Caco-2 (cell line): ENCODE measurements at regions not wholly inside any gene's neighbourhood (a gene's known extent, or its start where the extent isn't known, plus 50 kb on each side); places are given as distances from the start of the nearest gene placed in this dataset.

Source experiments
- BruUV-seq: library from RNA; stranded (reverse); fragments of 400-500 nt; replicated peaks from 2 replicates; lab custom pipeline; 2021; lab: Mats Ljungman, UMichigan
- CTCF ChIA-PET: fragments of 300-600 bp; sonication (Branson Sonifier 250); formaldehyde crosslinking; loops from one replicate; lab custom pipeline; 2022; ENCODE audit warnings: antibody characterized with exemption; lab: Charles Lee
- POLR2A ChIA-PET: fragments of 300-600 bp; sonication (Branson Sonifier 250); formaldehyde crosslinking; loops from one replicate; lab custom pipeline; 2022; ENCODE audit warnings: antibody characterized with exemption; lab: Charles Lee
- DNase-seq, 2 experiments: peaks; one replicate each; pipeline versions ENCODE4 v3.0.0 to v3.0.0-alpha.2; 2020 to 2022
- H3K27me3 ChIP-seq: replicated peaks from 2 replicates; pipeline ENCODE4 v1.6.0; 2011; ENCODE audit warnings: low read length; ENCODE audit not compliant: control insufficient read depth, insufficient read depth
- H3K36me3 ChIP-seq: 2 replicates; pipeline ENCODE4 v1.5.1; 2011; ENCODE audit warnings: low read length; ENCODE audit not compliant: control insufficient read depth, insufficient read depth
- H3K4me1 ChIP-seq: fragments of 250-450 bp; sonication (Bioruptor Pico); 2 replicates; pipeline ENCODE4 v1.5.1; 2020; ENCODE audit warnings: mild to moderate bottlenecking
- H3K4me3 ChIP-seq: 2 replicates; pipeline ENCODE4 v1.5.1; 2011; ENCODE audit warnings: low read depth, mild to moderate bottlenecking, control low read depth, low read length
- H3K9me3 ChIP-seq: fragments of 250-450 bp; sonication (Bioruptor Pico); 2 replicates; pipeline ENCODE4 v1.5.1; 2020; ENCODE audit warnings: mild to moderate bottlenecking, moderate library complexity
- H3K27ac Mint-ChIP-seq: one replicate; pipeline ENCODE4 v1.8.0; 2022; ENCODE audit warnings: mixed read lengths; ENCODE audit not compliant: unreplicated experiment
- H3K27me3 Mint-ChIP-seq: one replicate; pipeline ENCODE4 v1.8.0; 2022; ENCODE audit warnings: mixed read lengths; ENCODE audit not compliant: insufficient read depth, unreplicated experiment
- H3K36me3 Mint-ChIP-seq: one replicate; pipeline ENCODE4 v1.8.0; 2022; ENCODE audit warnings: mild to moderate bottlenecking, mixed read lengths; ENCODE audit not compliant: insufficient read depth, unreplicated experiment
- H3K4me1 Mint-ChIP-seq: one replicate; pipeline ENCODE4 v1.8.0; 2022; ENCODE audit warnings: low read depth, mixed read lengths; ENCODE audit not compliant: unreplicated experiment
- H3K4me3 Mint-ChIP-seq: one replicate; pipeline ENCODE4 v1.8.0; 2022; ENCODE audit warnings: mild to moderate bottlenecking, moderate library complexity, mixed read lengths; ENCODE audit not compliant: unreplicated experiment
- H3K9me3 Mint-ChIP-seq: one replicate; pipeline ENCODE4 v1.8.0; 2022; ENCODE audit warnings: mixed read lengths; ENCODE audit not compliant: unreplicated experiment
- CTCF ChIP-seq, 2 experiments: fragments of 200-600 bp in 1 of 2; IDR thresholded peaks; 1 replicate in 1 of 2; 2 replicates in 1 of 2; pipeline versions ENCODE4 v1.5.1 to v1.8.0; 2011 to 2022; ENCODE audit warnings: antibody characterized with exemption in 1 of 2, control low read depth in 1 of 2, inconsistent platforms in 1 of 2, low read depth in 1 of 2, low read length in 1 of 2, mild to moderate bottlenecking in 1 of 2, moderate library complexity in 1 of 2; ENCODE audit not compliant: insufficient read depth in 1 of 2, severe bottlenecking in 1 of 2, unreplicated experiment in 1 of 2
- intact Hi-C: fragments of 100-400 bp; cut with micrococcal nuclease; formaldehyde crosslinking; loops from one replicate; pipeline ENCODE4 v1.10.0; 2022; ENCODE audit not compliant: unreplicated experiment

GRCh38 chr13:90256746-90257145 lies 1090.7 kb upstream of the MIR17HG start:
- no peak overlapping the region for H3K4me3 Mint-ChIP-seq
- no peak overlapping the region for H3K4me3 ChIP-seq
- no peak for DNase-seq
- no peaks in the 10 kb centered on the region for H3K9me3 ChIP-seq
- BruUV-seq: no TSS peak
- no peaks in the 10 kb centered on the region for H3K9me3 Mint-ChIP-seq
- ChIA-PET POLR2A (no interaction called here), CTCF (no interaction called here)
- H3K4me1 ChIP-seq: no peaks in the 10 kb centered on the region
- H3K36me3 ChIP-seq: no peaks in the 10 kb centered on the region
- intact Hi-C loops: no loop called here
- TF ChIP-seq CTCF (IDR thresholded peaks at IDR 0.05; ENCODE audit: insufficient read depth in 1 of 2, low read depth in 1 of 2, low read length in 1 of 2, severe bottlenecking in 1 of 2, unreplicated experiment in 1 of 2): no peak
- H3K27me3 ChIP-seq: no peaks in the 10 kb centered on the region
- H3K27me3 Mint-ChIP-seq: peaks cover 3% of the 10 kb centered on the region
- H3K4me1 Mint-ChIP-seq: no peaks in the 10 kb centered on the region
- H3K36me3 Mint-ChIP-seq: no peaks in the 10 kb centered on the region
- H3K27ac Mint-ChIP-seq: no peak overlapping the region

- H3K4me1 Mint-ChIP-seq: no peaks in the 10 kb centered on the region
- H3K4me3 ChIP-seq: no peak overlapping the region
- CTCF ChIA-PET: no interaction called here
- BruUV-seq: no TSS peak
- no peaks in the 10 kb centered on the region for H3K4me1 ChIP-seq
- POLR2A ChIA-PET: no interaction called here
- peaks cover 3% of the 10 kb centered on the region for H3K27me3 Mint-ChIP-seq
- H3K27ac Mint-ChIP-seq: no peak overlapping the region
- no peak for TF ChIP-seq CTCF (IDR thresholded peaks at IDR 0.05; ENCODE audit: insufficient read depth in 1 of 2, low read depth in 1 of 2, low read length in 1 of 2, severe bottlenecking in 1 of 2, unreplicated experiment in 1 of 2)
- H3K36me3 Mint-ChIP-seq: no peaks in the 10 kb centered on the region
- no peak for DNase-seq
- H3K4me3 Mint-ChIP-seq: no peak overlapping the region
- H3K36me3 ChIP-seq: no peaks in the 10 kb centered on the region
- H3K27me3 ChIP-seq: no peaks in the 10 kb centered on the region
- H3K9me3 Mint-ChIP-seq: no peaks in the 10 kb centered on the region
- no peaks in the 10 kb centered on the region for H3K9me3 ChIP-seq
- intact Hi-C loops: no loop called here
Measured at GRCh38 chr13:90258129-90258528, 1089.4 kb upstream of the MIR17HG start.

- Histone ChIP-seq H3K9me3 (no peaks in the 10 kb centered on the region), H3K4me1 (no peaks in the 10 kb centered on the region), H3K4me3 (no peak overlapping the region), H3K27me3 (no peaks in the 10 kb centered on the region), H3K36me3 (no peaks in the 10 kb centered on the region)
- no TSS peak for BruUV-seq
- ChIA-PET POLR2A (no interaction called here), CTCF (no interaction called here)
- H3K27me3 Mint-ChIP-seq: no peaks in the 10 kb centered on the region
- H3K4me1 Mint-ChIP-seq: no peaks in the 10 kb centered on the region
- no peak overlapping the region for H3K27ac Mint-ChIP-seq
- TF ChIP-seq CTCF (IDR thresholded peaks at IDR 0.05; ENCODE audit: insufficient read depth in 1 of 2, low read depth in 1 of 2, low read length in 1 of 2, severe bottlenecking in 1 of 2, unreplicated experiment in 1 of 2): no peak
- H3K4me3 Mint-ChIP-seq: no peak overlapping the region
- DNase-seq: no peak
- no peaks in the 10 kb centered on the region for H3K36me3 Mint-ChIP-seq
- no peaks in the 10 kb centered on the region for H3K9me3 Mint-ChIP-seq
- intact Hi-C loops: no loop called here
Measured at GRCh38 chr13:90261343-90261742, 1086.1 kb upstream of the MIR17HG start.
